Skeletal muscle satellite cell (primary cell): ENCODE measurements at regions not wholly inside any gene's neighbourhood (a gene's known extent, or its start where the extent isn't known, plus 50 kb on each side); places are given as distances from the start of the nearest gene placed in this dataset.

Experiments used
- H3K27me3 ChIP-seq: 2 replicates; pipeline ENCODE4 v1.7.0; 2013; ENCODE audit warnings: low read length; ENCODE audit not compliant: control insufficient read depth, insufficient read depth
- H3K36me3 ChIP-seq: 2 replicates; pipeline ENCODE4 v1.7.0; 2013; ENCODE audit warnings: mild to moderate bottlenecking, control low read depth, low read length; ENCODE audit not compliant: insufficient read depth
- H3K4me1 ChIP-seq: 2 replicates; pipeline ENCODE4 v1.7.0; 2013; ENCODE audit warnings: low read length; ENCODE audit not compliant: control insufficient read depth, insufficient read depth
- H3K4me2 ChIP-seq: 2 replicates; pipeline ENCODE4 v1.7.0; 2013; ENCODE audit warnings: mild to moderate bottlenecking, low read length
- H3K4me3 ChIP-seq: 2 replicates; pipeline ENCODE4 v1.7.0; 2013; ENCODE audit warnings: low read length
- H3K9ac ChIP-seq: 2 replicates; pipeline ENCODE4 v1.7.0; 2013; ENCODE audit warnings: mild to moderate bottlenecking, low read depth, low read length, moderate library complexity
- H3K9me3 ChIP-seq: replicated peaks from 2 replicates; pipeline ENCODE4 v1.7.0; 2013; ENCODE audit warnings: mild to moderate bottlenecking, control low read depth, low read length

- no peak overlapping the region for H3K4me2 ChIP-seq
- H3K27me3 ChIP-seq = no peaks in the 10 kb centered on the region
- no peak overlapping the region for H3K4me3 ChIP-seq
- H3K4me1 ChIP-seq = peaks cover 43% of the 10 kb centered on the region
- no peak overlapping the region for H3K9ac ChIP-seq
- H3K9me3 ChIP-seq = no peaks in the 10 kb centered on the region
- no peaks in the 10 kb centered on the region for H3K36me3 ChIP-seq
These were observed 184.5 kb upstream of the TLE4 start for GRCh38 chr9:79387101-79387835.

- Histone ChIP-seq H3K9me3 (no peaks in the 10 kb centered on the region), H3K36me3 (no peaks in the 10 kb centered on the region), H3K27me3 (no peaks in the 10 kb centered on the region), H3K4me2 (no peak overlapping the region), H3K4me1 (peaks cover 27% of the 10 kb centered on the region), H3K4me3 (no peak overlapping the region), H3K9ac (no peak overlapping the region)
These were observed 181.6 kb upstream of the TLE4 start for GRCh38 chr9:79390077-79390698.

- Histone ChIP-seq H3K4me2 (no peak overlapping the region), H3K9ac (no peak overlapping the region), H3K27me3 (no peaks in the 10 kb centered on the region), H3K36me3 (no peaks in the 10 kb centered on the region), H3K4me1 (peaks cover 27% of the 10 kb centered on the region), H3K4me3 (no peak overlapping the region), H3K9me3 (no peaks in the 10 kb centered on the region)
These were observed 180.7 kb upstream of the TLE4 start for GRCh38 chr9:79390781-79391770.

- Histone ChIP-seq H3K4me1 (peaks cover 6% of the 10 kb centered on the region), H3K4me3 (no peak overlapping the region), H3K36me3 (no peaks in the 10 kb centered on the region), H3K9ac (no peak overlapping the region), H3K9me3 (no peaks in the 10 kb centered on the region), H3K27me3 (no peaks in the 10 kb centered on the region), H3K4me2 (no peak overlapping the region)
These were observed 176.5 kb upstream of the TLE4 start for GRCh38 chr9:79395228-79395627.

- H3K4me1 ChIP-seq = peaks cover 3% of the 10 kb centered on the region
- H3K9me3 ChIP-seq = no peaks in the 10 kb centered on the region
- no peaks in the 10 kb centered on the region for H3K36me3 ChIP-seq
- H3K27me3 ChIP-seq = no peaks in the 10 kb centered on the region
- H3K4me2 ChIP-seq = no peak overlapping the region
- H3K4me3 ChIP-seq = no peak overlapping the region
- H3K9ac ChIP-seq = no peak overlapping the region
These were observed 176.0 kb upstream of the TLE4 start for GRCh38 chr9:79395755-79396154.

GRCh38 chr9:79396168-79396567 lies 175.6 kb upstream of the TLE4 start:
- no peak overlapping the region for H3K4me3 ChIP-seq
- H3K9ac ChIP-seq = no peak overlapping the region
- H3K36me3 ChIP-seq = no peaks in the 10 kb centered on the region
- H3K27me3 ChIP-seq = no peaks in the 10 kb centered on the region
- H3K9me3 ChIP-seq = no peaks in the 10 kb centered on the region
- no peaks in the 10 kb centered on the region for H3K4me1 ChIP-seq
- H3K4me2 ChIP-seq = no peak overlapping the region

GRCh38 chr9:79403495-79403894 lies 168.3 kb upstream of the TLE4 start:
- no peak overlapping the region for H3K9ac ChIP-seq
- no peaks in the 10 kb centered on the region for H3K4me1 ChIP-seq
- no peaks in the 10 kb centered on the region for H3K9me3 ChIP-seq
- H3K4me3 ChIP-seq = no peak overlapping the region
- no peaks in the 10 kb centered on the region for H3K27me3 ChIP-seq
- H3K36me3 ChIP-seq = no peaks in the 10 kb centered on the region
- H3K4me2 ChIP-seq = no peak overlapping the region

GRCh38 chr9:79408200-79408599 lies 163.6 kb upstream of the TLE4 start:
- Histone ChIP-seq H3K36me3 (no peaks in the 10 kb centered on the region), H3K4me2 (no peak overlapping the region), H3K4me1 (no peaks in the 10 kb centered on the region), H3K4me3 (no peak overlapping the region), H3K27me3 (no peaks in the 10 kb centered on the region), H3K9me3 (no peaks in the 10 kb centered on the region), H3K9ac (no peak overlapping the region)

- Histone ChIP-seq H3K4me3 (no peak overlapping the region), H3K27me3 (no peaks in the 10 kb centered on the region), H3K4me2 (no peak overlapping the region), H3K4me1 (no peaks in the 10 kb centered on the region), H3K36me3 (no peaks in the 10 kb centered on the region), H3K9me3 (no peaks in the 10 kb centered on the region), H3K9ac (no peak overlapping the region)
These were observed 163.1 kb upstream of the TLE4 start for GRCh38 chr9:79408617-79409016.

GRCh38 chr9:79409182-79409823 lies 162.5 kb upstream of the TLE4 start:
- Histone ChIP-seq H3K9me3 (no peaks in the 10 kb centered on the region), H3K36me3 (no peaks in the 10 kb centered on the region), H3K4me3 (no peak overlapping the region)

GRCh38 chr9:79425840-79426239 lies 145.9 kb upstream of the TLE4 start:
- Histone ChIP-seq H3K4me1 (no peaks in the 10 kb centered on the region), H3K9me3 (peaks cover 3% of the 10 kb centered on the region), H3K27me3 (no peaks in the 10 kb centered on the region), H3K9ac (no peak overlapping the region), H3K4me3 (no peak overlapping the region), H3K4me2 (no peak overlapping the region), H3K36me3 (no peaks in the 10 kb centered on the region)

More at GRCh38 chr9:79409182-79409823, 162.5 kb upstream of the TLE4 start:
- Histone ChIP-seq H3K4me1 (no peaks in the 10 kb centered on the region), H3K4me2 (no peak overlapping the region), H3K9ac (no peak overlapping the region), H3K27me3 (no peaks in the 10 kb centered on the region)
